RCC 7860 (cell line): ENCODE measurements at regions not wholly inside any gene's neighbourhood (a gene's known extent, or its start where the extent isn't known, plus 50 kb on each side); places are given as distances from the start of the nearest gene placed in this dataset.
"Not testable (repeated sequence)": the region's sequence is repeated elsewhere in the genome, so short reads cannot be mapped to it uniquely, and the experiment has no call there.

Experiments used
- DNase-seq: peaks from one replicate; pipeline ENCODE4 v3.0.0-alpha.2; 2015; ENCODE audit warnings: low spot score
- FAIRE-seq: peaks from 2 replicates; lab custom pipeline; 2012; peaks lifted over from hg19 to GRCh38; lab: Jason Lieb, UNC

GRCh38 chr20:48448666-48449600 lies 378.9 kb downstream of the PREX1 start:
- DNase-seq, result no peak
- FAIRE-seq, result no peak

- no peak for DNase-seq
- no peak for FAIRE-seq
These were observed 380.3 kb downstream of the PREX1 start for GRCh38 chr20:48447456-48447855.

GRCh38 chr20:48445827-48446226 lies 382.0 kb downstream of the PREX1 start:
- FAIRE-seq (no peak), DNase-seq (no peak)

- DNase-seq (no peak), FAIRE-seq (no peak)
These were observed 383.6 kb downstream of the PREX1 start for GRCh38 chr20:48444249-48444648.

GRCh38 chr20:48440916-48441315 lies 386.9 kb downstream of the PREX1 start:
- FAIRE-seq (no peak), DNase-seq (no peak)

GRCh38 chr20:48440261-48440660 lies 387.5 kb downstream of the PREX1 start:
- FAIRE-seq, DNase-seq: not testable (repeated sequence)

- FAIRE-seq (no peak), DNase-seq (no peak)
These were observed 390.7 kb downstream of the PREX1 start for GRCh38 chr20:48437146-48437545.

GRCh38 chr20:48436609-48437008 lies 391.2 kb downstream of the PREX1 start:
- FAIRE-seq, DNase-seq: not testable (repeated sequence)

GRCh38 chr20:48433178-48433577 lies 394.6 kb downstream of the PREX1 start:
- DNase-seq (no peak), FAIRE-seq (no peak)

GRCh38 chr20:48432494-48432832 lies 395.3 kb downstream of the PREX1 start:
- DNase-seq (no peak), FAIRE-seq (no peak)

- no peak for FAIRE-seq
These were observed 395.9 kb downstream of the PREX1 start for GRCh38 chr20:48431653-48432493.

GRCh38 chr20:48426630-48427029 lies 401.2 kb downstream of the PREX1 start:
- no peak for DNase-seq
- FAIRE-seq, result no peak

More at GRCh38 chr20:48431653-48432493, 395.9 kb downstream of the PREX1 start:
- no peak for DNase-seq

GRCh38 chr20:48425817-48426612 lies 401.8 kb downstream of the PREX1 start:
- DNase-seq (no peak), FAIRE-seq (no peak)

- FAIRE-seq, result no peak
- DNase-seq, result no peak
These were observed 402.5 kb downstream of the PREX1 start for GRCh38 chr20:48425321-48425720.

GRCh38 chr20:48422242-48422960 lies 405.4 kb downstream of the PREX1 start:
- FAIRE-seq (no peak), DNase-seq (no peak)

- FAIRE-seq (no peak), DNase-seq (no peak)
These were observed 406.3 kb downstream of the PREX1 start for GRCh38 chr20:48421547-48421946.

GRCh38 chr20:48420176-48420575 lies 407.6 kb downstream of the PREX1 start:
- DNase-seq (no peak), FAIRE-seq (no peak)

GRCh38 chr20:48419173-48419572 lies 408.6 kb downstream of the PREX1 start:
- no peak for FAIRE-seq
- DNase-seq, result no peak

- FAIRE-seq, result no peak
- DNase-seq, result no peak
These were observed 411.8 kb downstream of the PREX1 start for GRCh38 chr20:48416002-48416401.

- FAIRE-seq (no peak), DNase-seq (no peak)
These were observed 413.0 kb downstream of the PREX1 start for GRCh38 chr20:48414786-48415185.
